Fibroblast of the aortic adventitia (primary cell): ENCODE measurements at regions not wholly inside any gene's neighbourhood (a gene's known extent, or its start where the extent isn't known, plus 50 kb on each side); places are given as distances from the start of the nearest gene placed in this dataset.

Experiments
- DNase-seq: peaks from one replicate; pipeline ENCODE4 v3.0.0-alpha.2; 2010; ENCODE audit warnings: low read depth
- H3K4me3 ChIP-seq: 2 replicates; pipeline ENCODE4 v1.5.1; 2011; ENCODE audit warnings: low read depth, mild to moderate bottlenecking, control low read depth, low read length, moderate library complexity
- TF ChIP-seq, protein P1 (sequence below): IDR thresholded peaks from 2 replicates; pipeline ENCODE4 v1.5.1; 2011; ENCODE audit warnings: mild to moderate bottlenecking, low read length, control low read depth, inconsistent platforms; ENCODE audit not compliant: insufficient read depth

GRCh38 chr9:107431461-107431860 is 58.1 kb downstream of the KLF4 start:
- H3K4me3 ChIP-seq, result no peak overlapping the region
- TF ChIP-seq, protein P1, sequence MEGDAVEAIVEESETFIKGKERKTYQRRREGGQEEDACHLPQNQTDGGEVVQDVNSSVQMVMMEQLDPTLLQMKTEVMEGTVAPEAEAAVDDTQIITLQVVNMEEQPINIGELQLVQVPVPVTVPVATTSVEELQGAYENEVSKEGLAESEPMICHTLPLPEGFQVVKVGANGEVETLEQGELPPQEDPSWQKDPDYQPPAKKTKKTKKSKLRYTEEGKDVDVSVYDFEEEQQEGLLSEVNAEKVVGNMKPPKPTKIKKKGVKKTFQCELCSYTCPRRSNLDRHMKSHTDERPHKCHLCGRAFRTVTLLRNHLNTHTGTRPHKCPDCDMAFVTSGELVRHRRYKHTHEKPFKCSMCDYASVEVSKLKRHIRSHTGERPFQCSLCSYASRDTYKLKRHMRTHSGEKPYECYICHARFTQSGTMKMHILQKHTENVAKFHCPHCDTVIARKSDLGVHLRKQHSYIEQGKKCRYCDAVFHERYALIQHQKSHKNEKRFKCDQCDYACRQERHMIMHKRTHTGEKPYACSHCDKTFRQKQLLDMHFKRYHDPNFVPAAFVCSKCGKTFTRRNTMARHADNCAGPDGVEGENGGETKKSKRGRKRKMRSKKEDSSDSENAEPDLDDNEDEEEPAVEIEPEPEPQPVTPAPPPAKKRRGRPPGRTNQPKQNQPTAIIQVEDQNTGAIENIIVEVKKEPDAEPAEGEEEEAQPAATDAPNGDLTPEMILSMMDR, result no peak
- DNase-seq, result no peak

- DNase-seq, result no peak
- TF ChIP-seq, protein P1, result no peak
- no peak overlapping the region for H3K4me3 ChIP-seq
Observed at GRCh38 chr9:107430071-107430470, 59.5 kb downstream of the KLF4 start.

- TF ChIP-seq, protein P1, result no peak
- H3K4me3 ChIP-seq, result no peak overlapping the region
- no peak for DNase-seq
Observed at GRCh38 chr9:107426126-107426525, 63.4 kb downstream of the KLF4 start.

DNA sequence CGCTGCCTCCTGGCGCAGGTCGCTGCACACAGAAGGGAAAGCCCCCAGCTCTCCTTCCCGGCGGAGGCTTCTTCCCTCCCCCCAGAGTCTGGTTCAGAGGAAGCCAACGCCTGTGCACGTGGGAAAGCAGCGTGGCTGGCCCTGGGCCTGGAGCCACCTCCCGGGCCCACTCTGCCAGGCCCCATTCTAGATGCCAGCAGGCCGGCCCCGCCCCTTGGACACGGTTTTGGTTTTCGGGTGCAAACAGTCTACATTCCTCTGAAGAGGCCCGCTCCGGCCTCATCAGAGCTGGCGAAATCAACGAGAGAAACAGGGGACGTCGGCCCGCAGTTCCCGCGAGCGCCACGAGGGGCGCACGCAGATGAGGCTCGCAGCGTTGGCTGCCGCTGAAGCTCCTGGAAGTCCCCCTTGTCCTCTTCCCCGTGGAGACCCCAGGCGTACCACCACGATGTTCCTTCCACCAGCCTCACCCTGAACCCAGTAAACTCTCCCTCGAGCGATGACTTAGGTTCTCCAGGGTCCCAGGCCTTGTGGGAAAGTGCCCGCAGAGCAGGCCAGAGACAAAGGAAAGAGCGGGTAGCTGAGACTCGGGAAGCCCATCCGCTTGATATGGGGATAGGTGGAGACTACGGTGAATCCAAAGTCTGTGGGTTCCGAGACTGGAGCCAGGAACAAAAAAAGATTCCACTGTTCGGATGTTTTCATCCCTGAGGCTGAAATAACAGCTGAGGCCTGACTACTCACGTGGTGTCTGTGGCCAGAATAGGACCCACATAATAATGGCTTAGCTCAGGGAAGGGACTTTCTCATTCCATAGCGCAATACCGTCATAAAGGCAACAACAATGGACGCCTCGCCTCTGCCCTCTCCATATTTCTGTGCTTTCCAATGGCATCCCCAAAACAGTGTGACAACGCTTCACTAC is 64.2 kb downstream of the KLF4 start:
- H3K4me3 ChIP-seq, result peak overlapping the region; percentile 35
- TF ChIP-seq, protein P1, result peak; percentile 93
- peak; percentile 85 for DNase-seq

DNA sequence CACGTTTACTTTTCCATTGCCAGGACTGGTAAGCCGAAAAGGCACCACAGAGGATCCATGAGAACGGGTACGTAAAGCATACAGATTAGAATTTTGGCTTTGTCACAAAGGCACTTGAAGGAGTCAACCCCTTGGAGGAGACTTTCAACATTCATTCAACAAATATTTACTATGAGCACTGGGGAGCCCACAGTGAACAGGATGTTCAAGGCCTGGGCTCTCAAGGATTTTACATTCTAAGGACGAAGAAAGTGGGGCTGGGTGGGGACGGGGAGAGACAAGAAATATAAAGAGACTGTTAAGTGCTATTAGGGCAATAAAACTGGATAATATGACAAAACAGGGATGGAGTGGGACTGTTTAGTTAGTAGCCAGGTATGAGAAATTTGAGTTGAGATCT is 66.0 kb downstream of the KLF4 start:
- no peak for DNase-seq
- TF ChIP-seq, protein P1, result no peak
- no peak overlapping the region for H3K4me3 ChIP-seq

DNA sequence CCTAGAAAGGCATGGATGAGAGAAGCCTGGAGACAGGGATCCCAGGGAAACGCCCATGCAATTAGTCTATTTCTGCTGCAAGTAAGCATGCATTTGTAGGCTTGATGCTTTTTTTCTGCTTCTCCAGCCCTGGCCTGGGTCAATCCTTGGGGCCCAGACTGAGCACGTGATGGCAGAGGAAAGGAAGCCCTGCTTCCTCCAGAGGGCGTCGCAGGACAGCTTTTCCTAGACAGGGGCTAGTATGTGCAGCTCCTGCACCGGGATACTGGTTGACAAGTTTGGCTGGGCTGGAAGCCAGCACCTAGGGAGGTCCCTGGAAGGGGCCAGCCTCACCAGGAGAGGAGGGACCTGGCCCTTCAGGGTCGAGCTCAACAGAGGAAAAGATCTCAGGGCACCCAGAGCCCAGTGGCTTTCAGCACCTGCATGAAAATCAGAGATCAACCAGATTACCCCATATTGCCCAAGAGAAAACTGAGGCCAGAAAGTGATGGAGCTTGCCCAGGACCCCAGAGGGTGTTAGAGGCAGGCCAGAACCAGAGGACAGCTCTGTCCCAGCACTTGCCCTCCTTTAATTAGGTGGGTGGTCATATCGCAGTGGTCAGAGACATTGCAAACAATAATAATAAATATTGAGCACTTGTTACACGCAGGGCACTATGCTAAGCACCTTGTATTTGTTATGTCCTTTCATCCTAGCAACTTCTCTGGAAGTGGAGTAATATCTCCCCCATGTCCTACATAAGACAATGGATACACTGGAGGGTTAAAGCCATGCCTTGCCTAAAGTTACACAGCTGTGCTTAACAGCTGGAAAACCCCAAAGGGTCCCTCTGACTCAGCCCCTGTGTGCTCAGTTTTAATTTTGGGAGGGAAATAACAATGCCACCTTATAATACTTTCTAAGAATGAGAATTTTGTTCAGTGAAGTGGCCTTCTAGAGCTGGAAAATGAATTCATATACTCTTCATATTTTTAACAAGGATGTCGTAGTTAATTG is 67.1 kb downstream of the KLF4 start:
- TF ChIP-seq, protein P1, result peak; percentile 70
- peak; percentile 73 for DNase-seq
- H3K4me3 ChIP-seq, result no peak overlapping the region
